OCI-LY3 (cell line): ENCODE measurements at regions not wholly inside any gene's neighbourhood (a gene's known extent, or its start where the extent isn't known, plus 50 kb on each side); places are given as distances from the start of the nearest gene placed in this dataset.

Source experiments
- H2AFZ ChIP-seq: fragments of 200-600, 300-600 bp; shearing (Covaris generic); 2 replicates; pipeline ENCODE4 v1.6.0; 2014; ENCODE audit warnings: antibody characterized with exemption, low read depth, low read length
- H3K27ac ChIP-seq: fragments of 200-600, 300-600 bp; sonication (generic); 2 replicates; pipeline ENCODE4 v1.5.1; 2014; ENCODE audit warnings: mild to moderate bottlenecking, low read length, moderate library complexity, mixed read lengths
- H3K27me3 ChIP-seq: fragments of 200-600, 300-600 bp; sonication (generic); 2 replicates; pipeline ENCODE4 v1.6.1; 2014; ENCODE audit warnings: low read depth, low read length, mixed read lengths
- H3K36me3 ChIP-seq: fragments of 200-600, 300-600 bp; sonication (generic); replicated peaks from 2 replicates; pipeline ENCODE3; 2014; ENCODE audit warnings: low read depth, low read length, mixed read lengths
- H3K4me1 ChIP-seq: fragments of 300-600, 200-600 bp; sonication (generic); 2 replicates; pipeline ENCODE4 v1.6.1; 2014; ENCODE audit warnings: low read length, mixed read lengths
- H3K4me2 ChIP-seq: fragments of 200-600, 300-600 bp; sonication (generic); 2 replicates; pipeline ENCODE4 v1.6.1; 2014; ENCODE audit warnings: low read length, mixed read lengths
- H3K4me3 ChIP-seq: fragments of 300-600, 200-600 bp; sonication (generic); 2 replicates; pipeline ENCODE4 v1.5.1; 2014; ENCODE audit warnings: antibody characterized with exemption, mild to moderate bottlenecking, low read length, moderate library complexity
- H3K79me2 ChIP-seq: fragments of 300-600, 200-600 bp; shearing (Covaris generic); 2 replicates; pipeline ENCODE4 v1.6.1; 2014; ENCODE audit warnings: mild to moderate bottlenecking, low read length, mixed read lengths
- H3K9ac ChIP-seq: fragments of 300-600, 200-600 bp; shearing (Covaris generic); 2 replicates; pipeline ENCODE4 v1.6.0; 2014; ENCODE audit warnings: mild to moderate bottlenecking, low read length, moderate library complexity
- H3K9me3 ChIP-seq: fragments of 200-600, 300-600 bp; shearing (Covaris generic); 2 replicates; pipeline ENCODE4 v1.6.1; 2014; ENCODE audit warnings: low read length, mixed read lengths; ENCODE audit not compliant: insufficient read depth
- H4K20me1 ChIP-seq: fragments of 200-600, 300-600 bp; sonication (generic); 2 replicates; pipeline ENCODE4 v1.6.1; 2016; ENCODE audit warnings: low read length, mixed read lengths; ENCODE audit not compliant: insufficient read depth
- EZH2phosphoT487 ChIP-seq: fragments of 200-600 bp; shearing (Covaris generic); IDR thresholded peaks from 2 replicates; pipeline ENCODE4 v1.6.1; 2018; ENCODE audit warnings: antibody characterized with exemption, mixed run types, low read depth
- TF ChIP-seq, protein P1 (sequence below): fragments of 200-600, 300-600 bp; sonication (generic); IDR thresholded peaks from 2 replicates; pipeline ENCODE4 v1.5.1; 2014; ENCODE audit warnings: antibody characterized with exemption, low read length, low read depth

GRCh38 chr15:101568309-101568708, 78.8 kb upstream of the PCSK6 start:
- no peak overlapping the region for H3K9ac ChIP-seq
- no peak overlapping the region for H3K4me2 ChIP-seq
- H2AFZ ChIP-seq, result no peak overlapping the region
- TF ChIP-seq EZH2phosphoT487, result no peak
- H3K27ac ChIP-seq, result no peak overlapping the region
- no peaks in the 10 kb centered on the region for H4K20me1 ChIP-seq
- H3K9me3 ChIP-seq, result no peaks in the 10 kb centered on the region
- H3K27me3 ChIP-seq, result peaks cover 11% of the 10 kb centered on the region; the same call in 1 of the 2 replicates
- H3K4me3 ChIP-seq, result no peak overlapping the region
- no peaks in the 10 kb centered on the region for H3K4me1 ChIP-seq
- H3K79me2 ChIP-seq, result no peaks in the 10 kb centered on the region
- H3K36me3 ChIP-seq, result no peaks in the 10 kb centered on the region

DNA sequence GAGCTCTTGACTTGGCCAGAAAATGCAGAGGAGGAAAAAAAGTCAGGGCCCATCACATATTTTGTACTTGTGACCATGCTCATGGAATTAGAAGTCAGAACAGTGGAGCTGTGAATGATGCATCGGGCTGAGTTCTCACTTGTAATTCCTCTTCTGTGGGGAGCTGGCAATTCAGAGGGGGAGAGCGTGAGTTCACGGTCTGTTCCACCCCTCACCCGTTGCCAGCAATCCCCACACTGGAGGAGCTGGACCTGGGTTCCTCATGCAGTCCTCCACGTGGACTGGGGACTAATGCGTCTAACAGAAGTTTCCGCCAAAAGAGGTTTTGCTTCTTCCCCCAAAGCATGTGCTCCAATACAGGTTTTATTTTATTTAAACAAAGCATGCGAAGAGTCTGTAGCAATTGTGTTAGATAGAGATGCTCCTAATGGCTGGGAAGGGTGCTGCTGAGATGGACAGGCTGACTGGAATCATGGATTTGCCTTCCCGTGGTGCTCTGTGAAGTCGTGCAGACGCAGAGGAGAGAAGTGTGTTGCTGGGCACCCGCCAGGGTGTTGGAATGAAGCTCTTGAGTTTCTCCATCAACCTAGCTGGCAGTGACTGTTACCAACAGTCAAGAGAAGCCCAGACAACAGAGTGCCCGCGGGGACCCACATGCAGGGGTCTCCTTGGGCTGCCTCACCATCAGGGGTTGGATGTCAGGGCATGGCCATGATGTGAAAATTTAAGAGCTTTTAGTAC, 77.4 kb upstream of the PCSK6 start:
- Histone ChIP-seq H4K20me1 (no peaks in the 10 kb centered on the region), H3K79me2 (no peaks in the 10 kb centered on the region), H3K4me3 (no peak overlapping the region), H3K9me3 (no peaks in the 10 kb centered on the region), H3K4me2 (no peak overlapping the region), H2AFZ (no peak overlapping the region), H3K27me3 (peaks cover 11% of the 10 kb centered on the region; the same call in 1 of the 2 replicates), H3K36me3 (no peaks in the 10 kb centered on the region), H3K27ac (no peak overlapping the region), H3K4me1 (no peaks in the 10 kb centered on the region), H3K9ac (no peak overlapping the region)
- TF ChIP-seq EZH2phosphoT487, result no peak
- TF ChIP-seq, protein P1, sequence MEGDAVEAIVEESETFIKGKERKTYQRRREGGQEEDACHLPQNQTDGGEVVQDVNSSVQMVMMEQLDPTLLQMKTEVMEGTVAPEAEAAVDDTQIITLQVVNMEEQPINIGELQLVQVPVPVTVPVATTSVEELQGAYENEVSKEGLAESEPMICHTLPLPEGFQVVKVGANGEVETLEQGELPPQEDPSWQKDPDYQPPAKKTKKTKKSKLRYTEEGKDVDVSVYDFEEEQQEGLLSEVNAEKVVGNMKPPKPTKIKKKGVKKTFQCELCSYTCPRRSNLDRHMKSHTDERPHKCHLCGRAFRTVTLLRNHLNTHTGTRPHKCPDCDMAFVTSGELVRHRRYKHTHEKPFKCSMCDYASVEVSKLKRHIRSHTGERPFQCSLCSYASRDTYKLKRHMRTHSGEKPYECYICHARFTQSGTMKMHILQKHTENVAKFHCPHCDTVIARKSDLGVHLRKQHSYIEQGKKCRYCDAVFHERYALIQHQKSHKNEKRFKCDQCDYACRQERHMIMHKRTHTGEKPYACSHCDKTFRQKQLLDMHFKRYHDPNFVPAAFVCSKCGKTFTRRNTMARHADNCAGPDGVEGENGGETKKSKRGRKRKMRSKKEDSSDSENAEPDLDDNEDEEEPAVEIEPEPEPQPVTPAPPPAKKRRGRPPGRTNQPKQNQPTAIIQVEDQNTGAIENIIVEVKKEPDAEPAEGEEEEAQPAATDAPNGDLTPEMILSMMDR, result no peak

DNA sequence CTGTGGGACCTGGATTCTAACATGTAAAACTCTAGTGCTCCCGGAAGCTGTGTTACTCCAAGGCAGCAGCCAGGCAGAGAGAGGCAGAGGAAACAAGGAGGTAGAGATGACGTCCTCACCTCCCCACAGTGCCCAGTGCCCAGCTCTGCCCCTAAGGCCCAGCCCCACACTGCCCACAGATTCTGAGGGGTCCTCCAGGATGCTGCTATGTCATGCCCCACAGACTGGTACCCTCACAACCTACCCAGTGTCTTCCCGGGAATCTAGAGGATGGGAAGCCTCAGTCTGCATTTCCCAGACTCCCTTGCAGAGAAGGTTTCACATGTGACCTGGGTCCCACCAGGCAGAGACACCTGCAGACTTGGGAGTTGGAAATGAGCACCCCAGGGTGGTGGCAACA, 75.9 kb upstream of the PCSK6 start:
- no peaks in the 10 kb centered on the region for H3K79me2 ChIP-seq
- no peak overlapping the region for H3K27ac ChIP-seq
- no peak overlapping the region for H3K4me3 ChIP-seq
- H3K36me3 ChIP-seq, result no peaks in the 10 kb centered on the region
- H3K4me2 ChIP-seq, result no peak overlapping the region
- no peaks in the 10 kb centered on the region for H3K4me1 ChIP-seq
- H4K20me1 ChIP-seq, result no peaks in the 10 kb centered on the region
- TF ChIP-seq, protein P1, result no peak
- TF ChIP-seq EZH2phosphoT487, result no peak
- no peak overlapping the region for H2AFZ ChIP-seq
- no peak overlapping the region for H3K9ac ChIP-seq
- H3K9me3 ChIP-seq, result no peaks in the 10 kb centered on the region
- H3K27me3 ChIP-seq, result peaks cover 13% of the 10 kb centered on the region; the same call in 1 of the 2 replicates

DNA sequence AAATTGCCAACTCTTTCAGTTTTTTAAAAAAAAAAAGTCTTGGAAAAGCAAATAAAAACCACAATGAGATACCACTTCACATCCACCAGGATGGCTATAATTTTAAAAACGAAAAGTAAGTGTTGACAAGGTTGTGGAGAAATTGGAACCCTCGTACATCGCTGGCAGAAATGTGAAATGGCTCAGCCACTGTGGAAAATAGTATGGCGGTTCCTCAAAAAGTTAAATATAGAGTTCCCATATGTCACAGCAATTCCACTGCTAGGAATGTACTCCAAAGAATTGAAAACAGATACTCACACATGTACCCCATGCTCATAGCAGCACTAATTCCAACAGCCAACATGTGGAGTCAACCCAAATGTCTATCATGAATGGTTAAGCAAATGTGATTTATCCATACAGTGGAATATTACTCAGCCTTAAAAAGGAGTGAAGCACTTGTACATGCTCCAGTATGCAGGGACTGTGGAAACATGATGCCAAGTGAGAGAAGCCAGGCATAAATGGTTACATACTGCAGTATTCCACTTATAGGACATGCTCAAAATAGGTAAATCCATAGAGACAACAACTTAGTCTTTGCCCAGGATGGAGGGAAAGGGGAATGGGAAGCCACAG, 73.8 kb upstream of the PCSK6 start:
- no peaks in the 10 kb centered on the region for H3K36me3 ChIP-seq
- H3K4me2 ChIP-seq, result no peak overlapping the region
- H3K27ac ChIP-seq, result no peak overlapping the region
- H2AFZ ChIP-seq, result no peak overlapping the region
- no peaks in the 10 kb centered on the region for H3K79me2 ChIP-seq
- H3K9me3 ChIP-seq, result no peaks in the 10 kb centered on the region
- H3K4me1 ChIP-seq, result no peaks in the 10 kb centered on the region
- TF ChIP-seq, protein P1, result no peak
- TF ChIP-seq EZH2phosphoT487, result no peak
- no peak overlapping the region for H3K4me3 ChIP-seq
- H3K9ac ChIP-seq, result no peak overlapping the region
- peaks cover 16% of the 10 kb centered on the region; the same call in 1 of the 2 replicates for H3K27me3 ChIP-seq
- no peaks in the 10 kb centered on the region for H4K20me1 ChIP-seq
